Peyer's patch (tissue), 4 donors: ENCODE measurements at regions not wholly inside any gene's neighbourhood (a gene's known extent, or its start where the extent isn't known, plus 50 kb on each side); places are given as distances from the start of the nearest gene placed in this dataset.

Source experiments
- DNase-seq, 3 donors: peaks; one replicate each; pipeline ENCODE4 v3.0.0-alpha.2; 2017 to 2019
- H3K27ac ChIP-seq, 4 donors: fragments of 200-600 bp; sonication (generic); one replicate each; pipeline ENCODE4 v1.5.1; 2016 to 2019
- H3K27me3 ChIP-seq, 2 donors: fragments of 200-600 bp; sonication (generic); one replicate each; pipeline ENCODE4 v1.5.1; 2019
- H3K36me3 ChIP-seq, 3 donors: fragments of 200-600 bp; sonication (generic); one replicate each; pipeline ENCODE4 v1.5.1; 2016 to 2019
- H3K4me1 ChIP-seq, 4 donors: fragments of 200-600 bp; sonication (generic); one replicate each; pipeline ENCODE4 v1.5.1; 2016 to 2019
- H3K4me3 ChIP-seq, 4 donors: fragments of 200-600 bp; sonication (generic); 1 replicate in 3 of 4; 2 replicates in 1 of 4; pipeline ENCODE4 v1.5.1; 2016 to 2019; ENCODE audit warnings: mild to moderate bottlenecking in 1 of 4
- H3K9me3 ChIP-seq, 4 donors: fragments of 200-600 bp; sonication (generic); one replicate each; pipeline ENCODE4 v1.5.1; 2016 to 2019; ENCODE audit warnings: mild to moderate bottlenecking in 1 of 4
- CTCF ChIP-seq, 6 experiments: fragments of 450-650 bp in 4 of 6; fragments of 200-600 bp in 2 of 6; sonication (generic) in 1 of 6; IDR thresholded peaks; one replicate each; pipeline ENCODE4 v1.5.1; 2017 to 2019; ENCODE audit warnings: antibody characterized with exemption in 6 of 6, mild to moderate bottlenecking in 3 of 6, moderate library complexity in 1 of 6
- POLR2A ChIP-seq, 2 donors: fragments of 450-650 bp; IDR thresholded peaks; one replicate each; pipeline ENCODE4 v1.5.1; 2017; ENCODE audit warnings: antibody characterized with exemption in 2 of 2, mild to moderate bottlenecking in 2 of 2, moderate library complexity in 2 of 2

DNA sequence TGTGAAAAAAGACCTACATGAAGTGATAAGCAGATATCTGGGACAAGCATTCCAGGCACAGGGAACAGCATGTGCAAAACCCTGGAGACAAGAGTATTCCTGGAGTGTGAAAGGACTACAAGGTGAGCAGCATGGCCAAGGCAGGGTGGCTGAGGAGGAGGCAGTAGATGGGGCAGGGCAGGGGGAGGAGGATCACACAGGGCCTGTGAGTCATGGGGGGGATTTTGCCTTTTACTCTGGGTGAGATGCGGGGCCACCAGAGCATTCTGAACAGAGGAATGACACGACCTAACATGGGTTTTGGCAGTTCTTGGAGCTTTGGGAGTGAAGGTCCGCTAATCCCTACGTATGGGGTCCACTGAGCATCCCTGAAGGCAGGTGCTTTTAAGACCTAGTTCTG lies 69.8 kb upstream of the CCN6 start:
- Histone ChIP-seq H3K4me1 (no peaks in the 10 kb centered on the region), H3K27me3 (no peaks in the 10 kb centered on the region), H3K4me3 (no peak overlapping the region), H3K27ac (no peak overlapping the region), H3K9me3 (no peaks in the 10 kb centered on the region), H3K36me3 (no peaks in the 10 kb centered on the region)
- no peak for DNase-seq
- TF ChIP-seq POLR2A (IDR thresholded peaks at IDR 0.05) (no peak), CTCF (IDR thresholded peaks at IDR 0.05) (no peak)

DNA sequence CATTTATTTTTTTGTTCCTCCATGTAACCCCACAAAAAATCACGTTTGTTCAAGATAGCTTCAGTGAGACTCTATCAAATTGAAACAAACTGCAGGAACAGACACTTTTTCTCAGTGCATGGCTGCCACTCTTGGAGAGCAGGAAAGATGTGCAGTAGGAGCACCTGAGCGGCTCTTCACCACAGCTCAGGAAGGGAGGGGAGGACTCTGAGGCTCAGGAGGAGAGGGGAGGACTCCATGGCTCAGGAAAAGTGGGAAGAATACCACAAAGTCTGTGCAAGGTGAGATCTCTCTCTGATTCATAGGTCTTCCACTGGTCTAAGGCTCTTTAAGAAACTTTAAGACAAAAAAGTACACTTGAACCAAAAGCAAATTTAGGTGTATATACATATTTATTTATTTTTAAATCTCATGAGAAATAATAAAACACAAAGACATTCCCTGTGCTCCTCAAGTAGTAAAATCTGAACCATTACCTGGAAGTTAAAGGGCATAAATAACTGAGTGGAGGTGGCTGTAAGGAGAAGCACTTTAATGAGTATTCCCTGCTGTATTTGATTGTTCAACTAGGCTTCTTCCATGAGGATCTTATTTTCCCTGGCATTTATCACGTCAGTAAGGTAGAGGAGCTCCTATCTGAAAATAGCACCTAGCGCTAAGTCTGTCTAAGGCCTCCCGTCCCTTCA lies 69.2 kb upstream of the CCN6 start:
- DNase-seq: no peak
- Histone ChIP-seq H3K4me3 (no peak overlapping the region), H3K27ac (no peak overlapping the region), H3K4me1 (no peaks in the 10 kb centered on the region), H3K27me3 (no peaks in the 10 kb centered on the region), H3K9me3 (no peaks in the 10 kb centered on the region), H3K36me3 (no peaks in the 10 kb centered on the region)
- TF ChIP-seq POLR2A (IDR thresholded peaks at IDR 0.05) (no peak), CTCF (IDR thresholded peaks at IDR 0.05) (no peak)

DNA sequence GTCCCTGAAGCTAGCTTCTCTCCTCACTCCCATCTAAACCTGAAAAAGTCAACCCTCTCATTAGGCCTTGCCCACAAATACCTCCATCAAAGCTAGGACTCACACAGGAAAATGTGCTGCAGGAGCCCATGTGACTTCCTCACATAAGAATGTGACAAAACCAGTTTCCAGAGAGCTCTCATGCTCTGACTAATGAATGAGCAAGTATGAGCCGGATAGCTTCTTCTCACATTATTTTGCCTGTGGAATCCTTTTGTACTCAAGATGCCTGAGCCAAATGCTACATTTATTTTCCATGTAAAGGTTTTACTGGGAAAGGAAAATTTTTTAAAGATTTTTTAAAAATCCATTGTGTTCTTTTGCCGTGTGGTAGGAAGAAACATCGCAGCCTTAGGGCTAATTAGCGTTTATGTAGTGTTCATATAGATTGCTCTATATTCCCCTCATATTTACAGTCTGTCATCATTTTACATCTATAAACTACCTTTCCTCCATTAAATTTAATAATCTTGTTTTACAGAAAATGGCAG lies 68.6 kb upstream of the CCN6 start:
- DNase-seq: no peak
- Histone ChIP-seq H3K27me3 (no peaks in the 10 kb centered on the region), H3K9me3 (no peaks in the 10 kb centered on the region), H3K4me3 (no peak overlapping the region), H3K27ac (no peak overlapping the region), H3K4me1 (no peaks in the 10 kb centered on the region), H3K36me3 (no peaks in the 10 kb centered on the region)
- TF ChIP-seq POLR2A (IDR thresholded peaks at IDR 0.05): no peak
- no peak for TF ChIP-seq CTCF (IDR thresholded peaks at IDR 0.05)

GRCh38 chr6:111986651-111987050 lies 67.3 kb upstream of the CCN6 start:
- Histone ChIP-seq H3K36me3 (no peaks in the 10 kb centered on the region), H3K9me3 (no peaks in the 10 kb centered on the region), H3K4me3 (no peak overlapping the region), H3K27ac (no peak overlapping the region), H3K4me1 (no peaks in the 10 kb centered on the region), H3K27me3 (no peaks in the 10 kb centered on the region)
- TF ChIP-seq POLR2A (IDR thresholded peaks at IDR 0.05): no peak
- no peak for TF ChIP-seq CTCF (IDR thresholded peaks at IDR 0.05)
- no peak for DNase-seq

GRCh38 chr6:111987295-111987694 lies 66.6 kb upstream of the CCN6 start:
- H3K4me3 ChIP-seq: no peak overlapping the region
- H3K27ac ChIP-seq: no peak overlapping the region
- H3K9me3 ChIP-seq: no peaks in the 10 kb centered on the region
- no peaks in the 10 kb centered on the region for H3K36me3 ChIP-seq
- TF ChIP-seq POLR2A (IDR thresholded peaks at IDR 0.05): no peak
- no peak for TF ChIP-seq CTCF (IDR thresholded peaks at IDR 0.05)
- DNase-seq: no peak
- no peaks in the 10 kb centered on the region for H3K4me1 ChIP-seq
- H3K27me3 ChIP-seq: no peaks in the 10 kb centered on the region
